Keratinocyte (primary cell): ENCODE measurements at regions not wholly inside any gene's neighbourhood (a gene's known extent, or its start where the extent isn't known, plus 50 kb on each side); places are given as distances from the start of the nearest gene placed in this dataset.

Experiments
- CTCF ChIP-seq, 3 experiments: IDR thresholded peaks in 1 of 3; conservative IDR thresholded peaks in 1 of 3; optimal IDR thresholded peaks in 1 of 3; 2 replicates in 2 of 3; 3 replicates in 1 of 3; pipeline versions ENCODE3 to v1.5.1; 2011; ENCODE audit warnings: low read length in 3 of 3, mild to moderate bottlenecking in 3 of 3, moderate library complexity in 2 of 3, control low read depth in 1 of 3, inconsistent platforms in 1 of 3; ENCODE audit not compliant: insufficient read depth in 2 of 3; ENCODE audit errors: extremely low read depth in 1 of 3
- EZH2 ChIP-seq: IDR thresholded peaks from one replicate; pipeline ENCODE4 v1.6.1; 2012; ENCODE audit warnings: inconsistent platforms, mild to moderate bottlenecking, low read length, moderate library complexity

DNA sequence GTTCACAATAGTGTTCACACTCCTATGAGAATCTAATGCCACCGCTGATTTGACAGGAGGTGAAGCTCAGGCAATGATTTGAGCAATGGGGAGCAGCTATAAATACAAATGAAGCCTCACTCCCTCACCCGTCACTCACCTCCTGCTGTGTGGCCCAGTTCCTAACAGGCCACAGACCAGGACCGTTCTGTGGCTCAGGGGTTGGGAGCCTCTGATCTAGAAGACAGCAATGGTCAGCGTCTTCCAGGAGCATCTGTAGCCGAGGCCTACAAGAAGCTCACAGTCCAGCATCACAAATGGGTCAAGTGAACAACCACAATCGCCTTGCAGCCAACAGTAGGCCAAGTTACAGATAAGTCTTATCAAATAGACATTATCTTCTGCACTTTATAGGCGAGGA is 110.0 kb upstream of the SLC66A3 start:
- TF ChIP-seq EZH2 (no peak), CTCF (optimal IDR thresholded peaks at IDR 0.05 in 1 of 3, IDR thresholded peaks at IDR 0.05 in 1 of 3, conservative IDR thresholded peaks at IDR 0.05 in 1 of 3; ENCODE audit: extremely low read depth in 1 of 3, insufficient read depth in 2 of 3, low read length in 3 of 3) (no peak)
